Mammary epithelial cell (primary cell): ENCODE measurements at regions not wholly inside any gene's neighbourhood (a gene's known extent, or its start where the extent isn't known, plus 50 kb on each side); places are given as distances from the start of the nearest gene placed in this dataset.

Experiments
- EZH2 ChIP-seq: IDR thresholded peaks from 2 replicates; pipeline ENCODE4 v1.6.1; 2012; ENCODE audit warnings: low read length, inconsistent platforms, borderline replicate concordance
- TF ChIP-seq, protein P1 (sequence below), 2 donors: IDR thresholded peaks in 1 of 2; conservative IDR thresholded peaks in 1 of 2; 2 replicates each; pipeline ENCODE4 v1.5.1; 2011 to 2012; ENCODE audit warnings: inconsistent platforms in 2 of 2, low read length in 2 of 2, mild to moderate bottlenecking in 2 of 2, control low read depth in 1 of 2, low read depth in 1 of 2; ENCODE audit not compliant: insufficient read depth in 1 of 2; ENCODE audit errors: extremely low read depth in 1 of 2

DNA sequence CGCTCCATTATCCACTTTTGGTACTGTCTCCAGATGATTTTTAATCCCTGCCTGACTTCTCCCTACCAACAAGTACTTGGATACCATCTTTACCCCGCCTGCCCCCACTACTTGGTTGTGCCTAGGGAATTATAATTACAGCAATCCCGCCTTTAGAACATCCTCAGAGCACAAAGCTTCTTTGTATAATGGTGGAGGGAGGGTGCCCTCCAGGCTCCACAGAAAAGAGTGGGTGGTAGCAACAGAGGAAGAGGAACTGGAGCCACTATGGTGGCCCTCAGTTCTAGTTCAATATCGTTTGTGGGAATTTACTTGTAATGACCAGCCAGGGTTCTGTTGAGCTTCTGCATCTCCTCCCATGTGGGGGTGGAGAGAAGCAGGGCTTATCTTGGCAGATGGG is 79.0 kb upstream of the RNF38 start:
- TF ChIP-seq, protein P1, sequence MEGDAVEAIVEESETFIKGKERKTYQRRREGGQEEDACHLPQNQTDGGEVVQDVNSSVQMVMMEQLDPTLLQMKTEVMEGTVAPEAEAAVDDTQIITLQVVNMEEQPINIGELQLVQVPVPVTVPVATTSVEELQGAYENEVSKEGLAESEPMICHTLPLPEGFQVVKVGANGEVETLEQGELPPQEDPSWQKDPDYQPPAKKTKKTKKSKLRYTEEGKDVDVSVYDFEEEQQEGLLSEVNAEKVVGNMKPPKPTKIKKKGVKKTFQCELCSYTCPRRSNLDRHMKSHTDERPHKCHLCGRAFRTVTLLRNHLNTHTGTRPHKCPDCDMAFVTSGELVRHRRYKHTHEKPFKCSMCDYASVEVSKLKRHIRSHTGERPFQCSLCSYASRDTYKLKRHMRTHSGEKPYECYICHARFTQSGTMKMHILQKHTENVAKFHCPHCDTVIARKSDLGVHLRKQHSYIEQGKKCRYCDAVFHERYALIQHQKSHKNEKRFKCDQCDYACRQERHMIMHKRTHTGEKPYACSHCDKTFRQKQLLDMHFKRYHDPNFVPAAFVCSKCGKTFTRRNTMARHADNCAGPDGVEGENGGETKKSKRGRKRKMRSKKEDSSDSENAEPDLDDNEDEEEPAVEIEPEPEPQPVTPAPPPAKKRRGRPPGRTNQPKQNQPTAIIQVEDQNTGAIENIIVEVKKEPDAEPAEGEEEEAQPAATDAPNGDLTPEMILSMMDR (conservative IDR thresholded peaks at IDR 0.05 in 1 of 2, IDR thresholded peaks at IDR 0.05 in 1 of 2; ENCODE audit: extremely low read depth in 1 of 2, insufficient read depth in 1 of 2, low read depth in 1 of 2, low read length in 2 of 2): no peak
- no peak for TF ChIP-seq EZH2
